ENCODE measurements at regions not wholly inside any gene's neighbourhood (a gene's known extent, or its start where the extent isn't known, plus 50 kb on each side); places are given as distances from the start of the nearest gene placed in this dataset.

DNA sequence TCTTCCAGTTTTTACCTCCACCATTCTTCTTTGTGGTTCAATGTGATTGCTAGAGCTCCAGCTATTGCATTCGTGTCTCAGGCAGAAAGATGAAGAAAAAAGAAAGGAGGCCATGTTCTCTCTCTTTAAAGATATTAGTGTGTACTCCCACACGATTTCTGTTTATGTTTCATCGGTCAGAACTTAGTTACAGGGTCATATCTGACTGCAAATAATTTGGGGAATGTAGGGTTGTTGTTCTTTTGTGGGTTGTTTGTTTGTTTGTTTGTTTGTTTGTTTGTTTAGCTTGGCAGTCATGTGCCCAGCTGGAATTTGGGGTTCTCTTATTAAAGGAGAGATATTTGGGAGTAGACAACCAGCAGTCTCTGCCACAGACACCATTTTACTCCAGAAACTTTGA, 53.6 kb upstream of the PIK3CG start:
- DNase-seq (ENCODE audit: insufficient read length, low spot score) (no peak), FAIRE-seq (no peak)
- TF ChIP-seq, protein P1, sequence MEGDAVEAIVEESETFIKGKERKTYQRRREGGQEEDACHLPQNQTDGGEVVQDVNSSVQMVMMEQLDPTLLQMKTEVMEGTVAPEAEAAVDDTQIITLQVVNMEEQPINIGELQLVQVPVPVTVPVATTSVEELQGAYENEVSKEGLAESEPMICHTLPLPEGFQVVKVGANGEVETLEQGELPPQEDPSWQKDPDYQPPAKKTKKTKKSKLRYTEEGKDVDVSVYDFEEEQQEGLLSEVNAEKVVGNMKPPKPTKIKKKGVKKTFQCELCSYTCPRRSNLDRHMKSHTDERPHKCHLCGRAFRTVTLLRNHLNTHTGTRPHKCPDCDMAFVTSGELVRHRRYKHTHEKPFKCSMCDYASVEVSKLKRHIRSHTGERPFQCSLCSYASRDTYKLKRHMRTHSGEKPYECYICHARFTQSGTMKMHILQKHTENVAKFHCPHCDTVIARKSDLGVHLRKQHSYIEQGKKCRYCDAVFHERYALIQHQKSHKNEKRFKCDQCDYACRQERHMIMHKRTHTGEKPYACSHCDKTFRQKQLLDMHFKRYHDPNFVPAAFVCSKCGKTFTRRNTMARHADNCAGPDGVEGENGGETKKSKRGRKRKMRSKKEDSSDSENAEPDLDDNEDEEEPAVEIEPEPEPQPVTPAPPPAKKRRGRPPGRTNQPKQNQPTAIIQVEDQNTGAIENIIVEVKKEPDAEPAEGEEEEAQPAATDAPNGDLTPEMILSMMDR (IDR thresholded peaks at IDR 0.05; ENCODE audit: insufficient read depth, missing control alignments), result no peak

DNA sequence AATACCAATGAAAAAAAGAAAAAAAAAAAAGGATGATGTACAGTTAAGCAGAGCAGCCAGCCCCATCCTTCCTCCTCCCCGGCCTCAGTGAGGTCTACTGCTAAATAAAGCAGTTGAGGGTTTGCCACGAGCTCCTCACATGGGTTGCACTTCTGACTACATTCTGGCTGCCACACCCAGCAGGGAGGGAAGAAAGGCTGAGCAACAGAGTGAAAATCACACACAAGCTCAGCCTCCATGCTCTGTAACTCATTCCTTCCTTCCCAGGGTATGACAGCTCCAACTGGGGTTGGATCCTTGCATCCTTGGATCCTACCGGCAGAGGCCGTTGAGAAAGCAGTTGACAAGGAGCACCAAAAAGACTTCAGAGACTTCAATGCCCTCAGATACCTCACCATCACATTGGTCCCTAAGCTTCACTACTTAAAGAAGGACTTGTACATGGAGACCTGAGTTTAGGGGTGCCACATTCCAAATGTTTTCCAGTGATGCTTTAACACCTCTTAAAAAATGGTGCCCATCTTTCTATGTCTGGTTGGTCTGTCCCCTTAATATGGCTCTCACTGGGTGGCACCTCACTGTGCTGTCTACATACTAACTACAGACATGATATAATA, 52.9 kb upstream of the PIK3CG start:
- no peak for FAIRE-seq
- TF ChIP-seq, protein P1 (IDR thresholded peaks at IDR 0.05; ENCODE audit: insufficient read depth, missing control alignments), result no peak
- no peak for DNase-seq (ENCODE audit: insufficient read length, low spot score)

DNA sequence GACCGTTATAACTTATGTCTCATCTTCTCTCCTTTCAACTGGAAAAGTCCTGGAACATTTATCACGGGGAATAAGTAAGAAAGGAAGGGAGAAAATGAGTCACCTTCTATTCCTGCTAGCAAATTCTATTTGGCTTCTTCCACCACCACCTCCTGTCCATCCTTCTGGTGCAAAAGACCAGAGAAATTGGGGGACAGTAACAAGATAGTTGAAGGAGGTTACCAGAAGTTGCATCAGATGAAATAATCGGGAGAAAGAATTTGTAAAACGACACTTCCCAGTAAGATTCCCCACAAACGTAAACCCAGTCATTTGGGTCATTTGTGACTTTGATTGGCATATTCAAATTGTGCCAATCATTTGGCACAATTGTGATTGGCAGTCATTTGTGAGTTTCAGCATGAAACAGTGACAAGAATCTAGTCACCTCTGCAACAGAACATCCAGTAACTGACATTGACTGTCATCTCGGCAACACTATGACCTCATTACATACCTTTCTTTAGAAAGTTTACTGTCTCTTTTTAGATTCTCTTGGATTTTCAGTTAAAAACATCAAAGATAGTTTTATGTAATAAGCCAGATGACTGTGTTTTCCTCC, 51.3 kb upstream of the PIK3CG start:
- TF ChIP-seq, protein P1 (IDR thresholded peaks at IDR 0.05; ENCODE audit: insufficient read depth, missing control alignments), result no peak
- no peak for FAIRE-seq
- no peak for DNase-seq (ENCODE audit: insufficient read length, low spot score)

DNA sequence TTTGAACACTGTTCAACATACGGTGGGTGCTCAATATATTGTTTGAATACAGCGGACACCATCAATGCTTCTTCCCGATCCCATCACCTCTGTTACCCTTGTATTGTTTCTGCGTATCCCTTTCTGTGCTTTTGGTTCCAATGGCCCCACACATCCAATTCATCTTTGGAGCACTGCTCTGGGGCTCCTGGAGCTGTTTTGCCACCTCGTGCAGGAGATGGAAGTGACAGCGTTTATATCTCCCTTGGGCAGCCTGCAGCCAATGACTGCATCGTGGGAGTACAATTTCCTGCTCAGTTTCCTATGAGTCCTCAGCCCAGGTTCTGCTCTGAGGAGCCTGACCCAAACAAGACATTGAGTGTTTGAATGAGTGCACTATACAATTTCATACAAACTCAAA, 50.2 kb upstream of the PIK3CG start:
- DNase-seq (ENCODE audit: insufficient read length, low spot score) (no peak), FAIRE-seq (no peak)
- TF ChIP-seq, protein P1 (IDR thresholded peaks at IDR 0.05; ENCODE audit: insufficient read depth, missing control alignments), result no peak
